Stimulated activated CD4-positive, alpha-beta T cell treated with anti-CD3 and anti-CD28 coated beads, Interleukin-2, amount 100 ng/mL, for 4 hours (primary cell): ENCODE measurements at regions not wholly inside any gene's neighbourhood (a gene's known extent, or its start where the extent isn't known, plus 50 kb on each side); places are given as distances from the start of the nearest gene placed in this dataset.

Experiments
- DNase-seq: peaks from one replicate; pipeline ENCODE4 v3.0.0-alpha.2; 2020; ENCODE audit warnings: low read depth

GRCh38 chrX:39174241-39174771 lies 373.0 kb downstream of the MID1IP1 start:
- no peak for DNase-seq

- no peak for DNase-seq
Measured at GRCh38 chrX:39174772-39175417, 373.6 kb downstream of the MID1IP1 start.

GRCh38 chrX:39175418-39176057 lies 374.3 kb downstream of the MID1IP1 start:
- no peak for DNase-seq

GRCh38 chrX:39176105-39176504 lies 374.8 kb downstream of the MID1IP1 start:
- DNase-seq, result no peak

GRCh38 chrX:39189431-39189830 lies 388.2 kb downstream of the MID1IP1 start:
- DNase-seq, result no peak

- DNase-seq, result no peak
Measured at GRCh38 chrX:39194673-39195072, 393.4 kb downstream of the MID1IP1 start.

GRCh38 chrX:39195156-39195555 lies 393.9 kb downstream of the MID1IP1 start:
- no peak for DNase-seq

- DNase-seq, result no peak
Measured at GRCh38 chrX:39196192-39197102, 395.2 kb downstream of the MID1IP1 start.

GRCh38 chrX:39199429-39199828 lies 398.2 kb downstream of the MID1IP1 start:
- no peak for DNase-seq

- no peak for DNase-seq
Measured at GRCh38 chrX:39201305-39201990, 400.2 kb downstream of the MID1IP1 start.

- no peak for DNase-seq
Measured at GRCh38 chrX:39202641-39203040, 401.4 kb downstream of the MID1IP1 start.

- DNase-seq, result no peak
Measured at GRCh38 chrX:39203427-39203826, 402.2 kb downstream of the MID1IP1 start.

GRCh38 chrX:39204353-39204752 lies 403.1 kb downstream of the MID1IP1 start:
- DNase-seq, result no peak

- DNase-seq, result peak; percentile 25
Measured at GRCh38 chrX:39204945-39205344, 403.7 kb downstream of the MID1IP1 start.

- DNase-seq, result no peak
Measured at GRCh38 chrX:39205467-39205866, 404.2 kb downstream of the MID1IP1 start.

- DNase-seq, result no peak
Measured at GRCh38 chrX:39206399-39207145, 405.3 kb downstream of the MID1IP1 start.

GRCh38 chrX:39211501-39211900 lies 410.2 kb downstream of the MID1IP1 start:
- no peak for DNase-seq

GRCh38 chrX:39212456-39212855 lies 411.2 kb downstream of the MID1IP1 start:
- DNase-seq, result peak; percentile 40

- DNase-seq, result no peak
Measured at GRCh38 chrX:39214387-39215126, 413.3 kb downstream of the MID1IP1 start.

- no peak for DNase-seq
Measured at GRCh38 chrX:39220952-39221351, 419.7 kb downstream of the MID1IP1 start.
